Activated CD8-positive, alpha-beta memory T cell treated with anti-CD3 and anti-CD28 coated beads for 4 hours (primary cell): ENCODE measurements at regions not wholly inside any gene's neighbourhood (a gene's known extent, or its start where the extent isn't known, plus 50 kb on each side); places are given as distances from the start of the nearest gene placed in this dataset.
"Not testable (repeated sequence)": the region's sequence is repeated elsewhere in the genome, so short reads cannot be mapped to it uniquely, and the experiment has no call there.

ENCODE experiments used
- DNase-seq, 2 donors: peaks; one replicate each; pipeline ENCODE4 v3.0.0-alpha.2; 2020; ENCODE audit warnings: low read depth in 2 of 2

DNA sequence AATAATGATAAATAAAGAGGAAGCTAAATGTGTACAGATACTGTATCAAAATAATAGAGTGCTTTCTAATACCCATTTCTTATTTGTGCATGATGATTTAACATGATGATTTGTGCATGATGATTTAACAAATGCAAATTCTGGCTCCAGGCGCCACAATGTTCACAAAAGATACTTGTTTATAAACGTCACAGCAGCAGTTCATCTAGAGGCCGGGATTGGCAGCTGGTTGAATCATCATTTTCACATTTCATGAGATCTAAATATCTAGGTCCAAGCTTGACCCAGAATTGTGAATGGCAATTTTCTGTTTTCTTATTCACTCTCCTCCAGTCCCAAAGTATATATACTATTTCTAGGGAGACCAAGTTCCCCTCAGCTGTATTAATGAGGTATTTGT, 322.0 kb downstream of the SUCLG1 start:
- no peak for DNase-seq

DNA sequence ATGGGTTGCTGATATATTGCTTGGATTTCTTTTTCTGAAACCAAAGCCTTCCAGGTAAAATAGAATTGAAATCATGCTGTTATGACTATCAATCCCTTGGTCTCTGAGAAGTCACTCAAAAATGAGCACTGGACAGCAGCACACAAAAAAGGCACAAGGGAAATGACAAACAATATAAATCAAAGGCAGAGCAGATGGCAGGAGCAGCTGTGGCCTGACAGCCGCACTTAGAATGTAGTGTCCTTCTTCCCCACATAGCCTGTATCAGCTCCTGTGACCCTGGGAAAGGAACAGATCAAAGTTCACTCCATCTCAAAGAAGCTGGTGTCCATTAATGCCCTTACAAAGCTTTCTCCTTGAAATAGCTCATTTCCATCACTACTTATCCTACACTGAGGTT, 326.7 kb downstream of the SUCLG1 start:
- no peak for DNase-seq

DNA sequence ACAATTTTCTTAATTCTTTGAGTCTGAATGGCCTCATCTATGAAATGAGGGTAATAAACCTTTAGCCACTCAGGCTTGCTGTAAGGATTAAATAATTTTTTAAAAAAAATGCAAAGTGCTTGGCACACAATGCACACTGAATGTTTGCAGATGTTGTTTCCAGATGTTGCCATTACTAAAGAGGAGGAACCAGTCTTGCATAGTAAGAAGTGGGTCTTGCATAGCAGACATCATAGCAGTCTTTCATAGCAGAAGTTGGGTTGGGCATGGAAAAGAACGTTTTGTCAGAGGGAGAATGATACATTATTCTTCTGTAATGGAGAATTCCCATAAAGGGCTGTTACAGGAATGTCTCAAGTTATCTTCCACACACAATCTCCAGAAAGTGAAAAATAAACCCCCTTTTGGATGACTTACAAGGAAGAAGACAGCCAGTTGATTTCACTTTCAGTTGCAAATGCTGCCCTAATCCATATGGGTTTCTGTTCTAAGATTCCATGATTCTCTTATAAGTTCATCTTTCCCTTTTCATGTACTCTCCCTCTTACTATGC, 327.7 kb downstream of the SUCLG1 start:
- DNase-seq = no peak

DNA sequence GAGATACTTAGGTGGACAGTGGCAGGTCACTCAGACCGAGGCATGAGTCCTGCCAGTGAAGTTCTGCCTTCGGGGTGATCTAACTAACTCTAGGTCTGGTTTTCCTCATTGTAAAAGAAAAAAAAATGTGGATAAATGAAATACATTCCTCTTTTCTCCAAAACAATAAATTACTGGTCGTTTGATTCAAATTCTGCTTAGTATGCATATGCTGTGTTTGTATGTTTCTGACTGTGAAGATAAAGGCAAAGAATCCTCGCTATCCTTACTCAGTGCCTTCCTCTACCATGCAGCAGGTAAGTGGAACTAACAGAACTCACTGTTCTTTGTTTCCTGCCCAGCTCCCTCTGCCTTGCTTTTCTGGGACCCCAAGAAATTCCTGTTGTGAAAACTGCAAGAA, 330.1 kb downstream of the SUCLG1 start:
- DNase-seq = no peak

DNA sequence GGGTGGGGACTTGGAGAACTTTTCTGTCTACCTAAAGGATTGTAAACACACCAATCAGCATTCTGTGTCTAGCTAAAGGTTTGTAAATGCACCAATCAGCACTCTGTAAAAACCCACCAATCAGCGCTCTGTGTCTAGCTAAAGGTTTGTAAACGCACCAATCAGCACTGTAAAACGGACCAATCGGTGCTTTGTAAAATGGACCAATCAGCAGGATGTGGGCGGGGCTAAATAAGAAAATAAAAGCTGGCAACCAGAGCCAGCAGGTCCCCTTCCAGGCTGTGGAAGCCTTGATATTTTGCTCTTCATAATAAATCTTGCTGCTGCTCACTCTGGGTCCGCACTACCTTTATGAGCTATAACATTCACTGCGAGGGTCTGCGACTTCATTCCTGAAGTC, 331.3 kb downstream of the SUCLG1 start:
- DNase-seq = not testable (repeated sequence)

DNA sequence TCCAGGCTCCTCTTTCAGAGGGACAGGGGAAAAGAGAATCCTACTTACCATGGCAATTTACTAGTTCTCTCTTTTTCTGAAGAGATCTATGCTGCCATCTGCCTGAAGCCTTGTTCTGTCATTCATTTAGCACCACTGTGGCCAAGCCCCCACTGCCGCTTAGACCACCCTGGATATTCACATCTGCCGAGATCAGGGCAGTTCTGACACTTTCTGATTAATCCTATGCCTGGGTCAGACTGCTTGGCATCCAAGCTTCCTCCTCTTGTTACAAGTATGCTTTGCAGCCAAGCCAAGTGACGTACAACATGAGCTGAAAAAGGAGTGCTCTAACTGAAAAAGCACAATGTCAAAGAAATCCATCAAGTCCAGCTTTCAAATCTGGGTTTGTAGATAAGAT, 332.6 kb downstream of the SUCLG1 start:
- DNase-seq = no peak

DNA sequence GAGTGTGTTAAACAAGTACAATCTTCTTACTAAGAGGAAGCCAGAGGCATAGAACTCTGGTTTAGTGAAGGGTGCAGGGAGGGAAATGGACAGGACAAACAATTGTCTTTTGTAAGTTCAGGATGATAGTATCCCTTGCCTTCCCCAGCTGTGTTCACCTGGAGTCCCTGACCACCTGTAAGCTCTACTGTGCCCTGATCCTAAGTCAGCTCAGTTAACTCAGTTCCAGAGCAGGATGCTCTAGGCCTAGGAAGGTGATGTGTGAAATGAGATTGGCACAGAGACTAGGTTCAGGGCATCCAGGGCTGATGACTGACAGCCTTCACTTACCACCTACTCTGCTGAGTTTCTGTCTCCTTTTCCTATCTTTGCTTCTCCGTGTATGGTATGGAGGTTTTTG, 333.0 kb downstream of the SUCLG1 start:
- no peak for DNase-seq

DNA sequence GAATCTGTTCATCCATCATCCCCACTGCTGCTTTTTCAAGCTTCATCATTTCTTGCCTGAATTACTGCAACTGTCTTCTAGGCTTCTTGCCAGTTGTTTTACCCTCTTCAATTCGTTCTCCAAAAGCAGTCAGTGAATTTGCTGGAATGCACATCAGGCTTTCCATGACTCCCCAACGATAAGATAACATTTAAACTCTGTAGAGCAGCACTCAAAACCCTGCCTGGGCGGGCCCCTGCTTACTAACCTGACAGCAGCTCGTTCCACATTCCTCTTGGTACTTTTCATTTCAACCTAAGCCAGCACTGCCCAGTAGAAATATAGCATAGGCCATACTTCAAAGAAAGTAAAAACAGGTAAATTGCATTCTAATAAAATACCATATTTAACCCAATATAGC, 342.9 kb downstream of the SUCLG1 start:
- DNase-seq = no peak

DNA sequence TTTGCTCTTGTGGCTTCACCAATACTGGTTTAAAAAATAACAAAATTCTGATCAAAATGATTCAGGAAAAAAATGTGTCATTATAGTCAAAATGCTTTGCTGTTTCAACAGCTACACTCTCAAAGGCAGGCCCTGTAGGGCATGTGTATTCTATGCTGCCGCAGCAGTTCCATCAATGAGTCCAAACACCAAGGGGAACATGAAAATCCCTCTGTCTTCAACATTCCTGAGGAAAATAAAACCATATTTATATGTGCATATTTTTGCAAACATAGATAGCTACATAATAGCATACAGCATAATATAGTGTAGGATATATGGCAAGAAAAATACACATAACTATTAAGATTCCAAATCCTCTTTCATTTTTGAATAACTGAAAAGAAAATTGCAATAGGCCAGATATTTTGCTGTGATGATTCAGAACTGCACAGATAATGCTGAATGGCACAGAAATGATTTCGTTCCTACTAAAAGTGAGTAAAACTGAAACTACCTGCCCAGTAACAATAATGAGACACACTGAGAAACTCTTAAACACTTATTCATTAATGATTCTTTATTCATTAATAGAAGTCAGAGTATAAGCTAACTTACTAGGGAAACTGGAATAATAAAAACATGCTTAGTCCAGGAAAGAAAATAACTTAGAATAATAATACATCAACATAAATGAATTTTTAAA, 343.8 kb downstream of the SUCLG1 start:
- no peak for DNase-seq

DNA sequence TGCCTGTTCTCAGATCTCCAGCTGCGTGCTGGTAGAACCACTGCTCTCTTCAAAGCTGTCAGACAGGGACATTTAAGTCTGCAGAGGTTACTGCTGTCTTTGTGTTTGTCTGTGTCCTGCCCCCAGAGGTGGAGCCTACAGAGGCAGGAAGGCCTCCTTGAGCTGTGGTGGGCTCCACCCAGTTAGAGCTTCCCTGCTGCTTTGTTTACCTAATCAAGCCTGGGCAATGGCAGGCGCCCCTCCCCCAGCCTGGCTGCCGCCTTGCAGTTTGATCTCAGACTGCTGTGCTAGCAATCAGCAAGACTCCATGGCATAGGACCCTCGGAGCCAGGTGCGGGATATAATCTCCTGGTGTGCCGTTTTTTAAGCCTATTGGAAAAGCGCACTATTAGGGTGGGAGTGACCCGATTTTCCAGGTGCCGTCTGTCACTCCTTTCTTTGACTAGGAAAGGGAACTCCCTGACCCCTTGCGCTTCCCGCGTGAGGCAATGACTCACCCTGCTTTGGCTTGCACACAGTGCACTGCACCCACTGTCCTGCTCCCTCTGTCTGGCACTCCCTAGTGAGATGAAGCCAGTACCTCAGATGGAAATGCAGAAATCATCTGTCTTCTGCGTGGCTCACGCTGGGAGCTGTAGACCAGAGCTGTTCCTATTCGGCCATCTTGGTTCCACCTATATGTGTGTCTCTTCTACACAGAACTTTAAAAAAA, 355.1 kb downstream of the SUCLG1 start:
- DNase-seq = not testable (repeated sequence)

DNA sequence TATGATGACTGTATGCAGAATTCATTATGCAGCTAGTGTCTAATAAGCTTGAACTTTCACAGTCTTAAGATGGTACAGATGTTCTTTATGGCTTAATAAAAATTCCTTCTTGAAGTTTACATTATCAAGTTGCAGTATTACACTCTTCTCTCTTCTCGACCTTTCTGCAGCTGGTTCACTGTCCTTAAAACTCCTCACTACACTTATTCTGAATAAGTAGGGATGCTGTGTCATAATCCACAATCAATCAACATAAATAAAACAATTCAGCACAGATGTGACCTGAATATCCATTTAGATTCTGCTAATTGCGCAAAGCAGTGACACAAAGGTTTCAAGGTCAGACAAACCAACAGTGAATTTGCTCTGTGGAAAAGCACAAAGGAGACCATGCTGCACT, 356.8 kb downstream of the SUCLG1 start:
- DNase-seq = no peak

DNA sequence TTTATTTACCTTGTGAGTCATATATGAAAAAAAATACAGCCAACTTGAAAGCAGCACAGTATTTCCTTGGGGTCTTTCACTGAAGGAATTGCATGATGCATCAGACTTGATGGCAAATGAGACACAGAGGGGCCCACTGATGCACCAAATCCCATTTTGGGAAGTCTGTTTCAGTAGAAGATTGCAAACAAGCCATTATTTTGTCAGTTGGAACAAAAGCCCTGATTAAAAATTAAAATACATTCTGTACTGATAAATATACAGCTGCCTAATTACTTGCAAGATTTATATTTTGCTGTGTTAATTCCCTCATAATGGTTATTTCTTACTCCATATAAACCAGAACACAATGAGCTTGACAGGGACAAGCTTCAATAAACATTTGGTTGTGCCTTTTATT, 370.4 kb downstream of the SUCLG1 start:
- no peak for DNase-seq

DNA sequence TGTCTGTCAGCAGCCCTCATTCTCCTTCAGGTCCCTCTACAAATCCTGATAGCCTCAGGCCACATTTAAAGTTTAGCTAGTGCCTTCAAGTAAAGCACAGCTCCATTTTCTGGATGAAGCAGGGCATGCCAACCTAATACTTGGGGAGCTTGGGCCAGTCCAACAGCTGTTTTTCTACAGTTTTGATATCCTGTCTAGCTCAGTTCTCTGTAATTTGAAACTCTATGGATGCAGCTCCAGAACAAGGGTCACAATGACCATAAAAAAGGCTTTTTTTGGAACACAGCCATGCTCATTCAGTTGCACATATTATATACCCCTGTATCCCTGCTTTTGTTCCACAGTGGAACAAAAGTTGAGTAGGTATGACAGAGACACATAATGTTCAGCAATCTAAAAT, 373.5 kb downstream of the SUCLG1 start:
- DNase-seq = no peak

DNA sequence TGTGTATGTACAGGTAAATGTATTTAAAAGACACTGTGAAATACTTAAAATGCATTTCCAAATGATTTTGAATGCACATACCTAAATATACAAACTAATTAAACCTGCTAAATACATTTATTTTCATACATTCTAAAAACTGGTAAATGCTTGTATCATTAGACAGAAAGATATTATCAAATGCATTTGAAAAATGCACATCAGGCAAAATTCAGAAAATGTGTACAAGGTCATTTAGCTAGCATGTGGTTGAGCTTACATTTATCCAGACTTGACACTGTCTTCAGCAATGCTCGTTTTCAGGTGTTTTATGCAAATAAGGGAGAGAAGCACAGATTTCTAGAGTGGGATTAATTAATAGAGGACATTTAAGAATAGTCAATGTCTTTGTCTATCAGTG, 374.2 kb downstream of the SUCLG1 start:
- no peak for DNase-seq

DNA sequence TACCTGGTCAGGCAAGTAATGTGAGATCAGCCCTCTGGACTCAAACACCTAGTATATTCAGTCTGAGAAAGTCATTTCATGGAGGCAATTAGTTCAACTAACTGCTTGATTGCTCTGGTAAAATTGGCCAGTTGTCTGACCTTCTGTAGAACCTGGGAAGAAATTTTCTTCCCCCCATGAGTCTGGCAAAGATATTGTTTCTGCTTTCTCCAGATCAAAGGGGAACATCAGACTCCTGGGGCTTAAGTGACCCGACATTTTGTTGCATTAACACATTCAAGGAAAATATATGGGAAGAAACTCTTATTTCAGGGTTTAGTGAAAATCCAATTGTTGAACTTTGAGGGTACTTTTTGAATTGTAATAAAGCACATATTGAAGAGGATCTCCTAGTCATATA, 375.1 kb downstream of the SUCLG1 start:
- DNase-seq = no peak

DNA sequence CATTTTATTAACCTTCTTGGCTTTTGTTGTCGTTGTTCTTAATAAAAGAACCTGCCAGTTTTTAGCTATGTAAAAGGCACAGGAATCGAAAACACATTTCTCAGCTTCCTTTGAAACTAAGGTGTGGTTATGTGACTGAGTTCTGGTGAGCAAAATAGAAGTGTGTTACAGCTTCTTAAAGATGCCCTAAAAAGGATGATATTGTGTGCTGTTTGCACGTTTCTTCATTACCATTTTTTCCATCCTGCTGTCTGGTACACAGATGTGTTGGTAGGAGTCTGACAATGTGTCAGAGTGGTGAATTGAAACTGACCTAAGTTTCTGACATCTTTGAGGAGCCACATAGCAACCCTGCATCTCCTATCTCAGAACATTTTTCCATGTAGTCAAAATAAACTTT, 380.6 kb downstream of the SUCLG1 start:
- no peak for DNase-seq

DNA sequence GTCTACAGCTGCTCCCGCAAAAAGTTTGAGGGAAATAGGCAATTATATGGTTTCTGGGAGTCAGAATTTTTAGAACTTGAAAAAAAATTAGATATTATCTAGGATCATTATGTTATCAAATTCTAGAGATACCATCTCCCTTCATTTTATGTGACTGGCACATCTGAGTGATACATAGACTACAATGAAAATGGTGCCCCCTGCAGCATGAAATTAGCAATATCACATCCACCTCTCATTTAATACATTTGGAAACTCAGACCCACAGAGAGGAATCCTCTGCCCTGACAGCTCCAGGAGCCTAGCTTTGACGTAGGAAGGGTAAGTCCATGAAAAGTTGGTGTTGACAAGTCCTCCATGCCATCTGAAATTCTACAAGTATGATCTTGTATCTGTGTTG, 381.6 kb downstream of the SUCLG1 start:
- no peak for DNase-seq

DNA sequence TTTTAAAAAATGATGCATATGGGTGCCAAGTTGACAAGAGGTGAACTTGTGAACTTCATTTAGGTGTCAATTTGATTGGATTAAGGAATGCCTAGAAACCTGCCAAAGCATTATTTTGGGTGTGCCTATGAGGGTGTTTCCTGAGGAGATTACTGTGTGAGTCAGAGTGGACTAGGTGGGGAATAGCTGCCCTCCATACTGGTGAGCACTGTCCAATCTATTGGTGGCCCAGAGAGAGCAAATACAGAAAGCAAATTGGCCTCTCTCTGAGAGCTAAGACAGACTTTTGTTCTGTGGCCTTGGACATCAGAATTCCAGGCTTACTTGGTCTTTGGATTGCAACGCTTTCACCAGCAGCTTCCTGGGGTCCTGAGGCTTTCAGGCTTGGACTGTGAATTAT, 388.0 kb downstream of the SUCLG1 start:
- DNase-seq = no peak

DNA sequence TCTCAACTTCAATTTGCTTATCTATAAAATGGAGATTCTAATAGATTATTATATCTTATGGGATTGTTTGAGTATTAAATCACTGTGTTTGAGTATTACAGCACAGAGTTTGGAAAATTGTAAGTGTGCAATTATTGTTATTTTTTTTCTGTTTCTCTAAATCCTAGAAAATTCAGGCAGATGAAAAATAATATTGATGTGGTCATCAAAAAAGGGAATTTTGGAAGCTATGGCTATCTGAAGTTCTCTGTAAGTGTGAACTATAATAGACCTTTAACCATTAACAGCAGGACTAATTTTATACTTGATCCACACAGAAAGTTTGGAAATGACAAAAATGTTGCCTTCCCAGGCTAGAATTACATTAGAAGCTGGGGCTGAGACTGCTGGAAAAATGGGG, 393.2 kb downstream of the SUCLG1 start:
- no peak for DNase-seq

DNA sequence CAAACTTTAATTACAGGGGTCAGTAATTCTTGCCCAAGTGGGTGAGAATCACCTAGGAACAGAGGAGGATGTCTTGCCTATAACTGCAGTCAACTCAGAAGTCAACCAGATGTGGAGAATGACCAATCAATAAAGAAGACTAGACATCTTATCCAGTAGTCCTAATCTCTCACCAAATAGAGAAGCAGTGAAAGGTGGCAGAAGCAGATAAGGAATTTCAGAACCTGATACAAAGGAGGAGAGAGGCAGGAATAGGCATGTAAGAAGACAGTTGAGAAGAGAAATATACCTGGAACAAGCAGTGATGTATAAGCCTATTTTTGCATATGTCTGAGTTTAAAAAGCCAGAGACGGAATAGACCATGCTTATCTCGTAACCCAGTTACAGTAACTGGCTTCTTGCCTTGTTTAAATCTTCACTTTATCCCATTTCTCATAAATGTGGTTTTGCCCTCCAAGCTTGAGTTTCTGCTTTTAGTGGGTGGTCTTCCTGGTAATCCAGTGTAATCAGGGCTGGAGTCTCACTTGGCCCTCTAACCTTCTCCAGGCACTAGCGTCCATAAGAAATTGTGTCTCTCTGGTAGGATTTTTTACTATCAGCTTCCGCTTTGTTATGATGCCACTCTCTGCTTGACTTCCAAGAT, 401.0 kb downstream of the SUCLG1 start:
- no peak for DNase-seq

DNA sequence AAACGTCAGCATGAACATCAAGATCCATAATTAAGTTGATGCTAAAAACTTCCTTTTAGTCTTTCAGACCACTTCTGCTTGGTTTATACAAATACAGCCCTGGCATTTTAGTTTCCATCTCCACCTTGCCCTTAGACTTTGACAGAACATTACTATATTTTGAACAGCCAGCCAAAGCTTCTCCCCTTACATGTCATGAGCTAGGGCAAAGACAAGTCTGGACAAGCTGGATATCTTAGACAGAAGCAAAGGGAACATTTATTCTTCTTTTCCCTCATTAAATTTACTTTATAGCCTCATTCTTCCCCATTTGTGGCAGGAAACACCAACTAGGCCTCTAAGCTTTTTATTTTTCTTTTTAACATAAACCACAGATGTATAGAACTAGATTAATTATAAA, 403.3 kb downstream of the SUCLG1 start:
- no peak for DNase-seq

DNA sequence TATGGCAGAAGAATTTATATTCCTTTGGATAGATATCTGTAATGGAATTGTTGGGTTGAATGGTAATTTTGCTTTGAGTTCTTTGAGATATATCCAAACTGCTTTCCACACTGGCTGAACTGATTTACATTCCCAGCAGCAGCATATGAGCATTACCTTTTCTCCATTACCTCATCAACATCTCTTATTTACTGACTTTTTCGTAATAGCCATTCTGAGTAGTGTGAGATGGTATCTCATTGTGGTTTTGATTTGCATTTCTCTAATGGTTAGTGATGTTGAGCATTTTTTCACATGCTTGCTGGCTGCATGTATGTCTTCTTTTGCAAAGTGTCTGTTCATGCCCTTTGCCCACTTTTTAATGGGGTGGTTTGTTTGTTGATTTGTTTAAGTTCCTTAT, 404.5 kb downstream of the SUCLG1 start:
- DNase-seq = not testable (repeated sequence)

DNA sequence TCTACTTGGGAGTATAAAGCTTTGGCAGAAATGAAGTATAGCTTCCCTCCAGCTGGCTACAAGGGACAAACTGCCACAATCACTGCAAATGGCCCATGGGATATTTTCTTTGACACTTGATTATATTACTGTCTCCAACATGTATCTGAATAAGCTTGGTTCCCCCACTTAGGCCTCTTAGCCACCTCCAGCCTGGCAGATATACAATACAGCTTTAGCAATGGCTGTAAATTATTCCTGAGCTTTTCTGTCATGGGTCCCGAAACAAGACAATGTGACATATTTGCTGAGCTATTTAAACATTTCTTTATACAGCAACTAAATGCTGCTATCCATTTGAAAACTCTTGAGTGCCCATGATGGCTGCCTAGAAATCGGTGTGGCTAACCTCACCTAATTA, 406.2 kb downstream of the SUCLG1 start:
- DNase-seq = no peak
